Caco-2 (cell line): ENCODE measurements at regions not wholly inside any gene's neighbourhood (a gene's known extent, or its start where the extent isn't known, plus 50 kb on each side); places are given as distances from the start of the nearest gene placed in this dataset.

Experiments
- BruUV-seq: library from RNA; stranded (reverse); fragments of 400-500 nt; replicated peaks from 2 replicates; lab custom pipeline; 2021; lab: Mats Ljungman, UMichigan
- CTCF ChIA-PET: fragments of 300-600 bp; sonication (Branson Sonifier 250); formaldehyde crosslinking; loops from one replicate; lab custom pipeline; 2022; ENCODE audit warnings: antibody characterized with exemption; lab: Charles Lee
- POLR2A ChIA-PET: fragments of 300-600 bp; sonication (Branson Sonifier 250); formaldehyde crosslinking; loops from one replicate; lab custom pipeline; 2022; ENCODE audit warnings: antibody characterized with exemption; lab: Charles Lee
- DNase-seq, 2 experiments: peaks; one replicate each; pipeline versions ENCODE4 v3.0.0 to v3.0.0-alpha.2; 2020 to 2022
- H3K27me3 ChIP-seq: replicated peaks from 2 replicates; pipeline ENCODE4 v1.6.0; 2011; ENCODE audit warnings: low read length; ENCODE audit not compliant: control insufficient read depth, insufficient read depth
- H3K36me3 ChIP-seq: 2 replicates; pipeline ENCODE4 v1.5.1; 2011; ENCODE audit warnings: low read length; ENCODE audit not compliant: control insufficient read depth, insufficient read depth
- H3K4me1 ChIP-seq: fragments of 250-450 bp; sonication (Bioruptor Pico); 2 replicates; pipeline ENCODE4 v1.5.1; 2020; ENCODE audit warnings: mild to moderate bottlenecking
- H3K4me3 ChIP-seq: 2 replicates; pipeline ENCODE4 v1.5.1; 2011; ENCODE audit warnings: low read depth, mild to moderate bottlenecking, control low read depth, low read length
- H3K9me3 ChIP-seq: fragments of 250-450 bp; sonication (Bioruptor Pico); 2 replicates; pipeline ENCODE4 v1.5.1; 2020; ENCODE audit warnings: mild to moderate bottlenecking, moderate library complexity
- H3K27ac Mint-ChIP-seq: one replicate; pipeline ENCODE4 v1.8.0; 2022; ENCODE audit warnings: mixed read lengths; ENCODE audit not compliant: unreplicated experiment
- H3K27me3 Mint-ChIP-seq: one replicate; pipeline ENCODE4 v1.8.0; 2022; ENCODE audit warnings: mixed read lengths; ENCODE audit not compliant: insufficient read depth, unreplicated experiment
- H3K36me3 Mint-ChIP-seq: one replicate; pipeline ENCODE4 v1.8.0; 2022; ENCODE audit warnings: mild to moderate bottlenecking, mixed read lengths; ENCODE audit not compliant: insufficient read depth, unreplicated experiment
- H3K4me1 Mint-ChIP-seq: one replicate; pipeline ENCODE4 v1.8.0; 2022; ENCODE audit warnings: low read depth, mixed read lengths; ENCODE audit not compliant: unreplicated experiment
- H3K4me3 Mint-ChIP-seq: one replicate; pipeline ENCODE4 v1.8.0; 2022; ENCODE audit warnings: mild to moderate bottlenecking, moderate library complexity, mixed read lengths; ENCODE audit not compliant: unreplicated experiment
- H3K9me3 Mint-ChIP-seq: one replicate; pipeline ENCODE4 v1.8.0; 2022; ENCODE audit warnings: mixed read lengths; ENCODE audit not compliant: unreplicated experiment
- CTCF ChIP-seq, 2 experiments: fragments of 200-600 bp in 1 of 2; IDR thresholded peaks; 1 replicate in 1 of 2; 2 replicates in 1 of 2; pipeline versions ENCODE4 v1.5.1 to v1.8.0; 2011 to 2022; ENCODE audit warnings: antibody characterized with exemption in 1 of 2, control low read depth in 1 of 2, inconsistent platforms in 1 of 2, low read depth in 1 of 2, low read length in 1 of 2, mild to moderate bottlenecking in 1 of 2, moderate library complexity in 1 of 2; ENCODE audit not compliant: insufficient read depth in 1 of 2, severe bottlenecking in 1 of 2, unreplicated experiment in 1 of 2
- intact Hi-C: fragments of 100-400 bp; cut with micrococcal nuclease; formaldehyde crosslinking; loops from one replicate; pipeline ENCODE4 v1.10.0; 2022; ENCODE audit not compliant: unreplicated experiment

DNA sequence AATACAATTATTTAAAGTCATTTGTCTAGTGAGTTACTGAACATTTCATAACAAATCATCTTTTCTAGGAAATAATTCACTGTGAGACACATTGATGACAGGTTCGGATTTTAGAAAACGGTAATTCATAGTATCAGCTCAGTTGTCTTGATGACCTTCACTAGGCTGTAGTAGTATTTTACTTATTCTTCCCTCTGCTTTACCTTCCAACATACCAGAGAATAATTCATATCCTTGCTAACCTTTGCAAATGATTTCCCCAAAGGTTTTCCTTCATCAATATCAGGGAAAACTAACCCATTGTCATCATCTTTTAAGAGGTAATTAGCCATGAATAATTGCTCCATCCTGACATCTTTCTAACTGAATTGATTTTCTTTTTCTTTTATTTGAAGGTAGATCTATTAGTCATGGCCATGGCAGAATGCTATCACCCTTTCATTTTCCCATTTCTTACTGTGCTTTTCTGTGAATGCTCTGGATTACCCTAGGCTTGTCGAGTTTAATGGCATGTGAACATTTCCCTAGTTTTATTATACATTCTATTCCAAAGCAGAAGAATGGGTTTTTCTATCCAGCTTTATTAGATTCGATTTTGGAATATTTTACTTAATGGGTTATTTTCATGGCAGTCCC, 299.2 kb downstream of the OLFM4 start:
- no peak overlapping the region for H3K4me3 ChIP-seq
- no peak for DNase-seq
- Mint-ChIP-seq H3K4me3 (no peak overlapping the region), H3K9me3 (no peaks in the 10 kb centered on the region), H3K36me3 (peaks cover 5% of the 10 kb centered on the region), H3K4me1 (no peaks in the 10 kb centered on the region), H3K27ac (no peak overlapping the region), H3K27me3 (peaks cover 2% of the 10 kb centered on the region)
- no peaks in the 10 kb centered on the region for H3K36me3 ChIP-seq
- H3K9me3 ChIP-seq: no peaks in the 10 kb centered on the region
- CTCF ChIA-PET: no interaction called here
- POLR2A ChIA-PET: no interaction called here
- no TSS peak for BruUV-seq
- no peaks in the 10 kb centered on the region for H3K27me3 ChIP-seq
- H3K4me1 ChIP-seq: no peaks in the 10 kb centered on the region
- TF ChIP-seq CTCF (IDR thresholded peaks at IDR 0.05; ENCODE audit: insufficient read depth in 1 of 2, low read depth in 1 of 2, low read length in 1 of 2, severe bottlenecking in 1 of 2, unreplicated experiment in 1 of 2): no peak
- intact Hi-C loops: no loop called here

GRCh38 chr13:53336441-53337160, 308.0 kb downstream of the OLFM4 start:
- DNase-seq: no peak
- peaks cover 2% of the 10 kb centered on the region for H3K27me3 Mint-ChIP-seq
- peaks cover 10% of the 10 kb centered on the region for H3K4me1 Mint-ChIP-seq
- no peaks in the 10 kb centered on the region for H3K36me3 Mint-ChIP-seq
- POLR2A ChIA-PET: no interaction called here
- H3K4me3 ChIP-seq: no peak overlapping the region
- H3K4me3 Mint-ChIP-seq: no peak overlapping the region
- TF ChIP-seq CTCF (IDR thresholded peaks at IDR 0.05; ENCODE audit: insufficient read depth in 1 of 2, low read depth in 1 of 2, low read length in 1 of 2, severe bottlenecking in 1 of 2, unreplicated experiment in 1 of 2): no peak
- H3K27me3 ChIP-seq: no peaks in the 10 kb centered on the region
- no peaks in the 10 kb centered on the region for H3K9me3 ChIP-seq
- intact Hi-C loops: no loop called here
- BruUV-seq: no TSS peak
- H3K36me3 ChIP-seq: no peaks in the 10 kb centered on the region
- H3K27ac Mint-ChIP-seq: no peak overlapping the region
- H3K4me1 ChIP-seq: peaks cover 11% of the 10 kb centered on the region
- no peaks in the 10 kb centered on the region for H3K9me3 Mint-ChIP-seq
- CTCF ChIA-PET: no interaction called here

GRCh38 chr13:53338760-53339159, 310.1 kb downstream of the OLFM4 start:
- peaks cover 2% of the 10 kb centered on the region for H3K27me3 Mint-ChIP-seq
- peaks cover 13% of the 10 kb centered on the region for H3K4me1 ChIP-seq
- H3K36me3 Mint-ChIP-seq: no peaks in the 10 kb centered on the region
- H3K27me3 ChIP-seq: no peaks in the 10 kb centered on the region
- no peak for TF ChIP-seq CTCF (IDR thresholded peaks at IDR 0.05; ENCODE audit: insufficient read depth in 1 of 2, low read depth in 1 of 2, low read length in 1 of 2, severe bottlenecking in 1 of 2, unreplicated experiment in 1 of 2)
- POLR2A ChIA-PET: no interaction called here
- H3K36me3 ChIP-seq: no peaks in the 10 kb centered on the region
- no peaks in the 10 kb centered on the region for H3K9me3 ChIP-seq
- peaks cover 10% of the 10 kb centered on the region for H3K4me1 Mint-ChIP-seq
- H3K4me3 Mint-ChIP-seq: no peak overlapping the region
- CTCF ChIA-PET: no interaction called here
- intact Hi-C loops: no loop called here
- no TSS peak for BruUV-seq
- no peak overlapping the region for H3K27ac Mint-ChIP-seq
- no peak for DNase-seq
- H3K9me3 Mint-ChIP-seq: no peaks in the 10 kb centered on the region
- no peak overlapping the region for H3K4me3 ChIP-seq
